IPS-15b (cell line): ENCODE measurements at regions not wholly inside any gene's neighbourhood (a gene's known extent, or its start where the extent isn't known, plus 50 kb on each side); places are given as distances from the start of the nearest gene placed in this dataset.

ENCODE experiments used
- H3K27me3 ChIP-seq: one replicate; pipeline ENCODE4 v1.6.1; 2013; ENCODE audit warnings: low read length; ENCODE audit not compliant: control insufficient read depth, insufficient read depth
- H3K36me3 ChIP-seq: one replicate; pipeline ENCODE4 v1.6.1; 2013; ENCODE audit warnings: low read length; ENCODE audit not compliant: control insufficient read depth, insufficient read depth
- H3K4me1 ChIP-seq: one replicate; pipeline ENCODE4 v1.6.1; 2013; ENCODE audit warnings: mild to moderate bottlenecking, low read length; ENCODE audit not compliant: control insufficient read depth, insufficient read depth
- H3K4me3 ChIP-seq: one replicate; pipeline ENCODE4 v1.5.1; 2013; ENCODE audit warnings: low read depth, low read length
- H3K9ac ChIP-seq: one replicate; pipeline ENCODE4 v1.6.1; 2013; ENCODE audit warnings: low read depth, mild to moderate bottlenecking, low read length
- H3K9me3 ChIP-seq: one replicate; pipeline ENCODE4 v1.6.1; 2013; ENCODE audit warnings: mild to moderate bottlenecking, low read length; ENCODE audit not compliant: control insufficient read depth, insufficient read depth

DNA sequence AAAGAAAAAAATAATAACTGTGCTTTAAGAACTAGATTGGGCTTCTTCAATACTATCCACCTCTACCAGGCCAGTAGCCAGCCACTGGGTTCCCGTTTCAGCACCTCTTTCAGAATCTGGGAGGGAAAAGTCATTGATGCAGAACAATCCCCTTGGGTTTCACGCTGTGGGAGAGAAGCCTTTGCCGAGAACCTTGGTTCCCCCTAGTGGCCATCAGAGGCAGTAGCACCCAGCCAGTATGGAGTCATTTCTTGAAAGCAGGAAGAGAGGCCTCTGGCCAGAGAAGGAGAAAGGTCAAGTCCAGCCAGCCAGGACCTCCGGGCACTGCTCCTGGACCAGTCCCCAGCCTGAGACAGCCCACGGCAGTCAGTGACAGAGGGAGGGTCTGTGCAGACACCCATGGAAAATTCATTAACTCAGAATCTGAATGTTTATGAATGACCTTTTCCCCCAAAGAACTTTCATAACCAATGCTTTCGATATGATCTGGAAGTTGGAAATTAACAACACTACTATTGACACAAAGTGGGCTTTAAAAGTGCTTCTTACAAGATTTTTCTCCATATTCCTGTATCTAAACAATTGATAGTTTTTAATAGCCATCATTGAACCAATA, 51.2 kb upstream of the CDH5 start:
- no peaks in the 10 kb centered on the region for H3K27me3 ChIP-seq
- H3K9me3 ChIP-seq: no peaks in the 10 kb centered on the region
- no peak overlapping the region for H3K9ac ChIP-seq
- no peaks in the 10 kb centered on the region for H3K36me3 ChIP-seq
- no peaks in the 10 kb centered on the region for H3K4me1 ChIP-seq
- no peak overlapping the region for H3K4me3 ChIP-seq

DNA sequence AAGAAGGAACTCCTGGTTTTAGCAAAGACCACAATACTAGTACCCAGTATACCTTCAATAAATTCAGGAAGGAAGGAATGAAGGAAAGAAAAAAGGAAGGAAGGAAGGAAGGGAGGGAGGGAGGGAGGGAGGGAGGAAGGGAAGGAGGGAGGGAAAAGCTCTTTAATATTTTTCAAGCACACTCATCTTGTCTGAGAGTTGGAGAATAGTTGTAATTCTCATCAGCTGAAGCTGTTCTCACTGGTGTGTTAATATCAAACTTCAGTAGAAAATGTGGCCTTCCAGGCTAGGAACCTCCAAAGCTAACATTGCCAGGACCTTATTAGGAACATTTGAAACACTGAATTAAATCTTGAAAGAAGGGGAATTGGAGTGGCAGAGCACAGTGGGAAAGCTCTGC, 55.2 kb upstream of the CDH5 start:
- H3K9ac ChIP-seq: no peak overlapping the region

DNA sequence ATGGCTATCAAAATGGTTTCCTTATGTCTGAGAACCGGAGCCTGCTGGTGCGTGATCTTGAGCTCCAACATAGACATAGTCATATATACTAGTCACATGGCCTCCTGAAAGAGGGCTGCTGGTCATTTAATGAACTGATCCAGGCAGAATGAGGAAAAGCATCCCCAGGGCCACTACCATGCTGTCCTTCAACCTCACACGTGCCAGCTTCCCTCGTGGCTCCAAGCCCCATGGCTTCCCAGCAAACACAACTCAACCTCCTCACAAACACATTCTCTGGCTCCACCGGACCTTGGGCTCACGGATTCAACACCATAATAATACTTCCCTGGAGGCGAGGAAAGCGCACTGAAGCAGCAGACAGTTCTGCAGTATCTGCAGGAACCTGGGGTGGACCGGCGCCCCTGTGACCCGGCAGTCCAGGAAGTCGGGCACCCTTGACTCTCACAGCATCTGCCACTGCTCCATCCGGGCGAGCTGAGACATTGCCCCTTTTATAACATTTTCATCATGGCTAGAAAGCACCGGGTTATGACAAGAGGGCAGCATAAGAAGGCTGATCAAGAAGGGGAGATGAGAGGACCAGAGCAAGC, 57.2 kb upstream of the CDH5 start:
- Histone ChIP-seq H3K4me1 (no peaks in the 10 kb centered on the region), H3K9ac (no peak overlapping the region), H3K27me3 (no peaks in the 10 kb centered on the region), H3K9me3 (no peaks in the 10 kb centered on the region), H3K36me3 (no peaks in the 10 kb centered on the region), H3K4me3 (no peak overlapping the region)

More for the DNA sequence above, 55.2 kb upstream of the CDH5 start:
- Histone ChIP-seq H3K36me3 (no peaks in the 10 kb centered on the region), H3K4me3 (no peak overlapping the region), H3K9me3 (no peaks in the 10 kb centered on the region), H3K27me3 (no peaks in the 10 kb centered on the region), H3K4me1 (no peaks in the 10 kb centered on the region)

DNA sequence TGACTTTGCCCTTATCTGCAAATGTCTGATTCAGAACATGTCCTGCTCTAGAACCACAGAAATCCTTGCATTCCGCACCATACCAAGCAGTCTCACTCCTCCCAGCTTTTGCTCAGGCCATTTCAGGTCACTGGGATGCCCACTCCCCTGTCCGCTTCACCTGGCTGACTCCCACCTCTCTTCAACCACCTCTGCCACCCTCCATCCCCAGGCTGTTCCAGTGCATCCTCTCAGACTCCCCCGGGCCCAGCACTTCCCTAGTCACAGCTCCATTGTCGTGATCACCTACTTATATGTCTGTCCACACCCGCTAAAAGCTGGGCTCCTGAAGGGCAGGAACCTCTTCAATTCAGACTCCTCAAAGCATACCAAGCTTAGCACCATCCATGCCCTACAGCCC, 58.4 kb upstream of the CDH5 start:
- Histone ChIP-seq H3K36me3 (no peaks in the 10 kb centered on the region), H3K4me1 (no peaks in the 10 kb centered on the region), H3K9ac (no peak overlapping the region), H3K4me3 (no peak overlapping the region), H3K9me3 (no peaks in the 10 kb centered on the region), H3K27me3 (no peaks in the 10 kb centered on the region)

DNA sequence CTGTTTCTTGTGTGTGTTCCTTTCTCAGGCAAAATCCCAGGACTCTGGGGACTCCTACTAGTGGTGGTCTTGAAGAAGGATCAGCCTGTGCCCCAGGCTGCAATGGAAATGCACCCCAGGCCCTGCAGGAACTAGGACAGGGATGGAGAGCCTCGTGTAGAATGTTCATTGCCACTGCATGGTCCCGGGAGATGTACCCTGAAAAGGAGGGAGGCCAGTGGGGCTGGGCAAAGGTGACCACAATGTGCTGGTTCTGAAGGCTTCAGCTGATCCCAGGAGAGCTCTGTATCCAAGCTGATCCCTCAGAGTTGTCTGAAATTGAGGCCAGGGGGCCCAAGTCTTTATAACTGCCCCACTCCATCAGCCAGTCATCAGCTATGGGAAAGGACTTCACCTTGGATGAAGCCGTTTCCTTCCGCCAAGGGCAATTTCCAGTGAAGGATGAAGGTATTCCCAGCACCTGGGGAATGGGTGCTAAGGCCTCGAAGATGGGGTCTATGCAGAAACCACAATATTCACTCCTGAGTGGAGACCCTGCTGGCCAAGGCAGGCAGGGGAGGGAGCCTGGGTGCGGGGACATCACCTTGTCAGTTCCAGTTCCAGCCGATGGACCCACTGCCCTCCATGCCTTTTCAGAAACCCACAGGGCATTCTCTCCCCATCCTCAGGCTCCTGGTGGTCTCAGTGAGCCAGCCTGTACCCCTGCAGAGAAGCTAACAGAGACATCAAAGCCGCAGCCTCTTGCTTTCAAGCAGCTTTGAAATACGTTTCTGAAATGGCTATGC, 59.9 kb upstream of the CDH5 start:
- Histone ChIP-seq H3K4me3 (no peak overlapping the region), H3K36me3 (no peaks in the 10 kb centered on the region), H3K27me3 (no peaks in the 10 kb centered on the region), H3K9ac (no peak overlapping the region), H3K4me1 (no peaks in the 10 kb centered on the region), H3K9me3 (no peaks in the 10 kb centered on the region)

DNA sequence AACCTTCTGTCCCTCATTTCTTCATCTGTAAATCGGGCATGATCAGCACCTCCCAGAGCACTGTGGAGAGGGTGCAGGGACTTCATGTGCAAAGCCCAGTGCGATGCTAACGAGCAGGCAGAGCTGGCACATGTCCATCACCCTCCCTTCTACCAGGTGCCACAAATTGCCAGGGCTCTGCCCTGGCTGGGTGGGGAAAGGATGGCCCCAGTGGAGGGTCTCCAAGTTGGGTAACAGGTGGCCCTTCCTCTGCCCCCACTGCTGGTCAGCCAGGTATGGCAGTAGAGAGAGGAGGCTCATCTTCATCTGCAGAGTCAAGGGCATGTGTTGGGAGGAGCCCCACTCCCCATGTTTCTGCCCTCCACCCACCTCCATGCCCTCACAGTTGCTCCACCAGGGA, 61.5 kb upstream of the CDH5 start:
- Histone ChIP-seq H3K27me3 (no peaks in the 10 kb centered on the region), H3K4me3 (no peak overlapping the region)

DNA sequence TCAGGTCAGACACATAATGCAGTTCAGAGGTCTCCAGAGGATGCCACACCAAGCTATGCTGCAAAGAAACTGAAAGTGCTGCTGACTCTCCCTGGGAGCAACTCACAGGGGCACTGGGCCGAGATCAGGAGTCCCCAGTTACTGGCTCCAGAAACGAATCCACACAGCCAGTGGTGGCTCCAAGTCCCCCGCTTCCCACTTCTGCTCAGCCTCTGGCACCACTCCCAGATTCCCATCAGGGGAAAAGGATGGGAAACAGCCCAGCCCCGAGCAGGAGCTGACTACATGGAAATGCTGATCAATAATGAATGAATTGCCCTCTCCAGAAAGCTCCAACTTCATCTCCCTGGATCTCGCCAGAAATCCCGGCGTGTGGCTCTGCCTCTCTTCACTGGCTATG, 62.3 kb upstream of the CDH5 start:
- H3K4me1 ChIP-seq: no peaks in the 10 kb centered on the region
- no peak overlapping the region for H3K9ac ChIP-seq
- no peaks in the 10 kb centered on the region for H3K36me3 ChIP-seq
- no peak overlapping the region for H3K4me3 ChIP-seq
- no peaks in the 10 kb centered on the region for H3K27me3 ChIP-seq
- no peaks in the 10 kb centered on the region for H3K9me3 ChIP-seq

More for the DNA sequence above, 61.5 kb upstream of the CDH5 start:
- H3K9ac ChIP-seq: no peak overlapping the region
- H3K9me3 ChIP-seq: no peaks in the 10 kb centered on the region
- no peaks in the 10 kb centered on the region for H3K4me1 ChIP-seq
- H3K36me3 ChIP-seq: no peaks in the 10 kb centered on the region

DNA sequence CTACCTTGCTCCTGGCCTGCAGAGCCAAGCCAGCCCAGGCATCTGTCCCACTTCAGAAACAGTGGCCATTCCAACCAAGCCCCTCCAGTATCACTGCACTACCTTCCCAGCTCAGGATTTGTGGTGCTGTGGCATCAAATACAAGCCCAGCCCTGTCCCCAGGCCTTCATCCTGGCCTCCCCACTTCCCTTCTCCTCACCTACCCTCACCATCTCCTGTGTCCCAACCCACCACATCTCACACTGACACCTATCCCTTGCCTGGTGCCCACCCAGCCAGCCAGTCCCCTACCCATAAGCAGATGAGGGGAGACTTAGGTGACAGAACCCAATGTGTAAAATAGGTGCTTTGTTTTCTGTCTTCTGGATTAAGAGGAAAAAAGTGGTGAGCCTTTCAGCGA, 66.0 kb upstream of the CDH5 start:
- Histone ChIP-seq H3K4me3 (no peak overlapping the region), H3K36me3 (no peaks in the 10 kb centered on the region), H3K27me3 (no peaks in the 10 kb centered on the region), H3K9ac (no peak overlapping the region), H3K4me1 (no peaks in the 10 kb centered on the region), H3K9me3 (no peaks in the 10 kb centered on the region)

DNA sequence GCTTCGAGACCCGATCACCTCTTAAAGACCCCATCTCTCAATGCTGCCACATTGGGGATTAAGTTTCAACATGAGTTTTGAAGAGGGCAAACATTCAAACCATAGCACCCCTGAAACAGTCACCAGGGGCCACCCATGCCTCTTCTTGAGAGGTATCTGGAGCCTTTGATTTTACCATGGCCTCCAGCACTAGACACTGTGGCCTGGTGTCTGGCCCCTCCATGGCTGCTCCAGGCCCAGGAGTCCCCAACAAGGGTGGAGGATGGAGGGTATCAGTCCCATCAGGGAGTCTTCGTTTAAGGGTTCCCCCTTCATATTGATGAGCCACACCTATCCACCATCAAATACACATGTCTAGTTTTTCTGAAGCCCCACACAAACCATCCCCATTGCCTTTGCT, 66.5 kb upstream of the CDH5 start:
- no peak overlapping the region for H3K9ac ChIP-seq
- H3K27me3 ChIP-seq: no peaks in the 10 kb centered on the region
- no peak overlapping the region for H3K4me3 ChIP-seq
- H3K9me3 ChIP-seq: no peaks in the 10 kb centered on the region
- H3K36me3 ChIP-seq: no peaks in the 10 kb centered on the region
- no peaks in the 10 kb centered on the region for H3K4me1 ChIP-seq

DNA sequence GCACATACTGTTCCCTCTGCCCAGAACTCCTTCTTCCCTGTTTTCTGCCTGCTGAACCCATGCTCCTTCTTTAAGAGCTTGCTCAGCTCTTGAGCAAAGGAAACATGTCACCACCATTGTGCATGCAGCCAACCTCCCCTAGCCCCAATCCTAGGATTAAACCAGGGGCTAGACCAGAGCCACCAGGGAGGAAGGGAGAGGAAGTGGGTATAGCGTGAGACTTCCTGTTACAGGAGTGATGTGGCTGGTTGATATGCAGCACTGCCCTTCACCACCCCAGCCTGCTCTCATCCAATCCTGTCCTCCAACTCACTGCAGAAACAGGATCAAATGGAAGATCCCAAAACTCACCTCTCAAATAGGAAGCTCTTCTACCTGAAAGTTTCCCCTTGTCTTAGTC, 67.1 kb upstream of the CDH5 start:
- Histone ChIP-seq H3K9me3 (no peaks in the 10 kb centered on the region), H3K27me3 (no peaks in the 10 kb centered on the region), H3K4me3 (no peak overlapping the region), H3K36me3 (no peaks in the 10 kb centered on the region), H3K4me1 (no peaks in the 10 kb centered on the region), H3K9ac (no peak overlapping the region)

DNA sequence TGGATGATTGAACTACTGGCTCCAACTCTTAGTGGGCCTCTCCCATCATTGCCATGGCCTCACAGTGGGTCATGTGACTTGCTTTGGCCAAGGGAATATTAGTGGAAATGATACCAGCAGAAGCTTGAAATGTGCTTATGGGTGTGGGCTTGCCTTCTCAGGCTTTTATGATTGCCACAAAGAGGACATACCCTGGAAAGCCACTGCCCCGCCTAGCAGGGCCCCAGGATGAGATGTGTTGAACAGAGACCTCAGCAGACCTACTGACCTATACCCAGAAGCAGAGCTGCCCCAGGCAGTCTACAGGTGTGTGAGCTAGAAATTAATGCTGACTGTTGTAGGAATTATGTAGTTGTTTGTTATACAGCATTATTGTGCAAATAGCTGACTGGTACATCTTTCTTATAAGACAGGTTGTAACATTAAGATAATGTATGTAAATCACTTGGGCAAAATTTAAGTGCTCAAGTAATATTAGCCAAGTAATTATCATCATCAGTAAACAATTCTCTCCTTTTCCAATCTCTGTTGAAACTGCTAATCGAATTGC, 67.8 kb upstream of the CDH5 start:
- Histone ChIP-seq H3K36me3 (no peaks in the 10 kb centered on the region), H3K4me1 (no peaks in the 10 kb centered on the region), H3K9ac (no peak overlapping the region), H3K9me3 (no peaks in the 10 kb centered on the region), H3K4me3 (no peak overlapping the region), H3K27me3 (no peaks in the 10 kb centered on the region)

DNA sequence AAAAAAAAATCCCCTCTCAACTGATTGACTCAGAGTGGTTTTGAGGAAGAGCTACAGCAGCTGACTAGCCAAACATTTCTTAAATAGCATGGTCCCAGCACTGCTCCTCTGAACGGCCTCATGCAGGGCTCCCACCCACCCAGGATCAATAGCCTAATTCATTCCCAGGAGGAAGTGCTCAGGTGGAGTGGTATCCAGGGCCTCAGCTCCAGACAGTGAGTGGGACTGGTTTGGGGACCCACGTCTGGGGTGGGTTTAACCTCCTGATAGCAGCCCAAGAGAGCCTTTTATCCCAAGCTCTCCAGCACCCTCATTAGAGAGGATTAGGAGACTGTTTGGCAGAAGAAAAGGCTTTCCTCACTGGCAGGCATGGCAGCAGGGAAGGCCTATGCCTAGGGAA, 68.5 kb upstream of the CDH5 start:
- Histone ChIP-seq H3K36me3 (no peaks in the 10 kb centered on the region), H3K4me1 (no peaks in the 10 kb centered on the region), H3K9ac (no peak overlapping the region), H3K4me3 (no peak overlapping the region), H3K27me3 (no peaks in the 10 kb centered on the region), H3K9me3 (no peaks in the 10 kb centered on the region)
